ENCODE measurements at regions not wholly inside any gene's neighbourhood (a gene's known extent, or its start where the extent isn't known, plus 50 kb on each side); places are given as distances from the start of the nearest gene placed in this dataset.
"Not testable (repeated sequence)": the region's sequence is repeated elsewhere in the genome, so short reads cannot be mapped to it uniquely, and the experiment has no call there.

- Histone ChIP-seq H3K36me3 (no peaks in the 10 kb centered on the region), H3K4me1 (no peaks in the 10 kb centered on the region), H3K27me3 (no peaks in the 10 kb centered on the region), H3K4me3 (no peak overlapping the region), H3K27ac (no peak overlapping the region), H3K9me3 (no peaks in the 10 kb centered on the region)
- TF ChIP-seq POLR2A (IDR thresholded peaks at IDR 0.05) (no peak), CTCF (IDR thresholded peaks at IDR 0.05) (no peak)
- intact Hi-C loops (cut with DNase I) = no loop called here
- 78% methylated on average over 4 of the region's 5 CpGs for WGBS (ENCODE audit: insufficient coverage, low coverage, low lambda C conversion rate, missing lambda C conversion rate)
- DNase-seq (no peak), ATAC-seq (no peak)
Measured at GRCh38 chr12:95380997-95381786, 92.8 kb upstream of the METAP2 start.

GRCh38 chr12:95383920-95384319 lies 90.0 kb upstream of the METAP2 start:
- WGBS (ENCODE audit: insufficient coverage, low coverage, low lambda C conversion rate, missing lambda C conversion rate) = no CpG with 5 or more reads among the region's 8 CpGs
- intact Hi-C loops (cut with DNase I); H3K27ac ChIP-seq: not testable (repeated sequence)

GRCh38 chr12:95384785-95385184 lies 89.2 kb upstream of the METAP2 start:
- H3K27ac ChIP-seq = no peak overlapping the region
- H3K36me3 ChIP-seq = no peaks in the 10 kb centered on the region
- no peak for TF ChIP-seq CTCF (IDR thresholded peaks at IDR 0.05)
- no peak for TF ChIP-seq POLR2A (IDR thresholded peaks at IDR 0.05)
- WGBS (ENCODE audit: insufficient coverage, low coverage, low lambda C conversion rate, missing lambda C conversion rate) = 78% methylated on average over 5 of the region's 5 CpGs
- ATAC-seq (no peak), DNase-seq (no peak)
- no peaks in the 10 kb centered on the region for H3K27me3 ChIP-seq
- intact Hi-C loops (cut with DNase I) = no loop called here
- no peaks in the 10 kb centered on the region for H3K9me3 ChIP-seq
- no peak overlapping the region for H3K4me3 ChIP-seq
- no peaks in the 10 kb centered on the region for H3K4me1 ChIP-seq

More at GRCh38 chr12:95383920-95384319, 90.0 kb upstream of the METAP2 start:
- ATAC-seq = peak in 1 of 4 donors; percentile 24
- not testable (repeated sequence) for H3K4me3 ChIP-seq, H3K36me3 ChIP-seq, DNase-seq, H3K9me3 ChIP-seq, H3K27me3 ChIP-seq, H3K4me1 ChIP-seq

- no peaks in the 10 kb centered on the region for H3K4me1 ChIP-seq
- no peaks in the 10 kb centered on the region for H3K36me3 ChIP-seq
- H3K9me3 ChIP-seq = no peaks in the 10 kb centered on the region
- H3K27ac ChIP-seq = no peak overlapping the region
- ATAC-seq (no peak), DNase-seq (no peak)
- H3K27me3 ChIP-seq = no peaks in the 10 kb centered on the region
- no peak overlapping the region for H3K4me3 ChIP-seq
- intact Hi-C loops (cut with DNase I) = no loop called here
- WGBS (ENCODE audit: insufficient coverage, low coverage, low lambda C conversion rate, missing lambda C conversion rate) = 54% methylated on average over 10 of the region's 12 CpGs
- no peak for TF ChIP-seq POLR2A (IDR thresholded peaks at IDR 0.05)
- TF ChIP-seq CTCF (IDR thresholded peaks at IDR 0.05) = no peak
Measured at GRCh38 chr12:95385246-95386035, 88.5 kb upstream of the METAP2 start.

GRCh38 chr12:95386051-95386450 lies 87.9 kb upstream of the METAP2 start:
- no peak for TF ChIP-seq POLR2A (IDR thresholded peaks at IDR 0.05)
- TF ChIP-seq CTCF (IDR thresholded peaks at IDR 0.05) = no peak
- ATAC-seq (no peak), DNase-seq (no peak)
- H3K4me1 ChIP-seq = no peaks in the 10 kb centered on the region
- no peaks in the 10 kb centered on the region for H3K9me3 ChIP-seq
- WGBS (ENCODE audit: insufficient coverage, low coverage, low lambda C conversion rate, missing lambda C conversion rate) = 39% methylated on average over 1 of the region's 1 CpG
- H3K27me3 ChIP-seq = no peaks in the 10 kb centered on the region
- no peak overlapping the region for H3K4me3 ChIP-seq
- H3K27ac ChIP-seq = no peak overlapping the region
- intact Hi-C loops (cut with DNase I) = no loop called here
- no peaks in the 10 kb centered on the region for H3K36me3 ChIP-seq

GRCh38 chr12:95388260-95388659 lies 85.7 kb upstream of the METAP2 start:
- ATAC-seq; H3K27me3 ChIP-seq; H3K9me3 ChIP-seq; H3K27ac ChIP-seq; H3K4me3 ChIP-seq; DNase-seq; intact Hi-C loops (cut with DNase I); H3K4me1 ChIP-seq; H3K36me3 ChIP-seq: not testable (repeated sequence)
- 87% methylated on average over 8 of the region's 10 CpGs for WGBS (ENCODE audit: insufficient coverage, low coverage, low lambda C conversion rate, missing lambda C conversion rate)

Data from right lobe of liver (tissue), 6 donors.